H1 (cell line): ENCODE measurements at regions not wholly inside any gene's neighbourhood (a gene's known extent, or its start where the extent isn't known, plus 50 kb on each side); places are given as distances from the start of the nearest gene placed in this dataset.

Experiments
- CTCF ChIA-PET: fragments of 300-600 bp; sonication (Branson Sonifier 250); formaldehyde crosslinking; loops from one replicate; lab custom pipeline; 2021; ENCODE audit not compliant: partially characterized antibody; lab: Charles Lee
- POLR2A ChIA-PET: fragments of 300-600 bp; sonication (Branson Sonifier 250); formaldehyde crosslinking; loops from one replicate; lab custom pipeline; 2021; ENCODE audit warnings: inconsistent platforms; ENCODE audit not compliant: partially characterized antibody; lab: Charles Lee
- DNase-seq, 2 experiments: peaks; one replicate each; pipeline versions ENCODE4 v3.0.0 to v3.0.0-alpha.2; 2010 to 2022; ENCODE audit warnings: low spot score in 2 of 2, low read depth in 1 of 2, mixed read lengths in 1 of 2
- FAIRE-seq: peaks from 2 replicates; lab custom pipeline; 2011; peaks lifted over from hg19 to GRCh38; lab: Jason Lieb, UNC
- H2AFZ ChIP-seq: 2 replicates; pipeline ENCODE4 v1.8.1; 2012; ENCODE audit warnings: low read length, inconsistent platforms
- H2AK5ac ChIP-seq: 2 replicates; pipeline ENCODE4 v1.6.1; 2013; ENCODE audit warnings: low read depth, low read length
- H2BK120ac ChIP-seq: replicated peaks from 2 replicates; pipeline ENCODE3; 2013; ENCODE audit warnings: low read depth, low read length, inconsistent platforms
- H2BK12ac ChIP-seq: 2 replicates; pipeline ENCODE4 v1.6.1; 2013; ENCODE audit warnings: low read depth, low read length
- H2BK15ac ChIP-seq: 2 replicates; pipeline ENCODE4 v1.6.1; 2013; ENCODE audit warnings: low read length
- H2BK20ac ChIP-seq: 2 replicates; pipeline ENCODE4 v1.6.1; 2013; ENCODE audit warnings: low read length
- H2BK5ac ChIP-seq: 2 replicates; pipeline ENCODE4 v1.6.1; 2013; ENCODE audit warnings: low read depth, low read length
- H3K14ac ChIP-seq: 2 replicates; pipeline ENCODE4 v1.6.1; 2013; ENCODE audit warnings: inconsistent platforms; ENCODE audit not compliant: insufficient read length
- H3K18ac ChIP-seq: 2 replicates; pipeline ENCODE4 v1.6.1; 2013; ENCODE audit warnings: low read length; ENCODE audit errors: extremely low read depth
- H3K23ac ChIP-seq: 2 replicates; pipeline ENCODE4 v1.6.1; 2013; ENCODE audit warnings: inconsistent platforms; ENCODE audit not compliant: insufficient read length
- H3K23me2 ChIP-seq: 2 replicates; pipeline ENCODE4 v1.6.1; 2013; ENCODE audit warnings: low read depth, low read length
- H3K27ac ChIP-seq: 2 replicates; pipeline ENCODE4 v1.6.1; 2011; ENCODE audit warnings: low read depth, low read length, inconsistent platforms
- H3K27me3 ChIP-seq, 4 experiments: replicated peaks in 1 of 4; 1 replicate in 1 of 4; 2 replicates in 3 of 4; pipeline versions ENCODE4 v1.6.1 to v1.8.1; 2011 to 2013; ENCODE audit warnings: low read length in 3 of 4, mild to moderate bottlenecking in 3 of 4, inconsistent platforms in 2 of 4, mixed read lengths in 2 of 4, moderate library complexity in 1 of 4; ENCODE audit not compliant: control insufficient read depth in 3 of 4, insufficient read depth in 3 of 4; ENCODE audit errors: extremely low read depth in 1 of 4
- H3K36me3 ChIP-seq, 4 experiments: 2 replicates each; pipeline versions ENCODE4 v1.6.1 to v1.8.1; 2011 to 2013; ENCODE audit warnings: mild to moderate bottlenecking in 4 of 4, low read length in 3 of 4, moderate library complexity in 2 of 4, control low read depth in 1 of 4, inconsistent platforms in 1 of 4; ENCODE audit not compliant: insufficient read depth in 4 of 4, control insufficient read depth in 2 of 4
- H3K4ac ChIP-seq: replicated peaks from 2 replicates; pipeline ENCODE3; 2013; ENCODE audit warnings: low read length, low read depth, mixed read lengths, inconsistent platforms; ENCODE audit not compliant: insufficient read length
- H3K4me1 ChIP-seq, 4 experiments: replicated peaks in 1 of 4; 1 replicate in 1 of 4; 2 replicates in 3 of 4; pipeline versions ENCODE4 v1.6.1 to v1.8.1; 2011 to 2013; ENCODE audit warnings: low read length in 3 of 4, inconsistent platforms in 2 of 4, mixed read lengths in 1 of 4; ENCODE audit not compliant: insufficient read depth in 4 of 4, control insufficient read depth in 3 of 4
- H3K4me2 ChIP-seq, 2 experiments: 2 replicates each; pipeline versions ENCODE4 v1.6.1 to v1.8.1; 2011 to 2013; ENCODE audit warnings: low read depth in 2 of 2, low read length in 2 of 2, control low read depth in 1 of 2, inconsistent platforms in 1 of 2, mild to moderate bottlenecking in 1 of 2; ENCODE audit not compliant: insufficient read depth in 1 of 2
- H3K4me3 ChIP-seq, 4 experiments: fragments of 200-600, 300-600 bp in 1 of 4; sonication (generic), shearing (Covaris generic), sonication (Bioruptor Twin) in 1 of 4; 2 replicates each; pipeline versions ENCODE4 v1.5.1 to v1.8.1; 2011 to 2016; ENCODE audit warnings: low read length in 4 of 4, low read depth in 3 of 4, control low read depth in 2 of 4, inconsistent platforms in 2 of 4, mild to moderate bottlenecking in 2 of 4, mixed read lengths in 1 of 4, moderate library complexity in 1 of 4; ENCODE audit not compliant: insufficient read depth in 2 of 4; ENCODE audit errors: extremely low read depth in 1 of 4
- H3K56ac ChIP-seq: replicated peaks from 2 replicates; pipeline ENCODE3; 2013; ENCODE audit warnings: low read depth, mild to moderate bottlenecking, mixed read lengths, low read length, inconsistent platforms; ENCODE audit not compliant: insufficient read length
- H3K79me1 ChIP-seq: 2 replicates; pipeline ENCODE4 v1.6.1; 2013; ENCODE audit warnings: low read depth, low read length, control low read depth
- H3K79me2 ChIP-seq, 2 experiments: 2 replicates each; pipeline versions ENCODE4 v1.6.1 to v1.8.1; 2012 to 2013; ENCODE audit warnings: low read length in 2 of 2, mild to moderate bottlenecking in 2 of 2, inconsistent platforms in 1 of 2; ENCODE audit not compliant: insufficient read depth in 2 of 2, control insufficient read depth in 1 of 2
- H3K9ac ChIP-seq, 4 experiments: replicated peaks in 1 of 4; 1 replicate in 1 of 4; 2 replicates in 3 of 4; pipeline versions ENCODE4 v1.6.1 to v1.8.1; 2011 to 2013; ENCODE audit warnings: low read depth in 3 of 4, low read length in 3 of 4, control low read depth in 2 of 4, mild to moderate bottlenecking in 2 of 4, moderate library complexity in 2 of 4, inconsistent platforms in 1 of 4; ENCODE audit errors: extremely low read depth in 1 of 4
- H3K9me3 ChIP-seq, 2 experiments: 2 replicates each; pipeline versions ENCODE4 v1.6.1 to v1.8.1; 2012 to 2013; ENCODE audit warnings: mild to moderate bottlenecking in 2 of 2, moderate library complexity in 2 of 2, control low read depth in 1 of 2, inconsistent platforms in 1 of 2, low read depth in 1 of 2, low read length in 1 of 2, mixed read lengths in 1 of 2; ENCODE audit not compliant: insufficient read depth in 2 of 2
- H4K20me1 ChIP-seq, 2 experiments: replicated peaks in 1 of 2; 2 replicates each; pipeline versions ENCODE3 to v1.8.1; 2011 to 2013; ENCODE audit warnings: inconsistent platforms in 2 of 2, low read length in 2 of 2, mild to moderate bottlenecking in 1 of 2; ENCODE audit not compliant: insufficient read depth in 2 of 2, control insufficient read depth in 1 of 2
- H4K5ac ChIP-seq: 2 replicates; pipeline ENCODE4 v1.6.1; 2013; ENCODE audit warnings: low read length, low read depth, mixed read lengths, inconsistent platforms; ENCODE audit not compliant: insufficient read length
- H4K8ac ChIP-seq: 2 replicates; pipeline ENCODE4 v1.8.0; 2013; ENCODE audit warnings: mild to moderate bottlenecking, moderate library complexity, low read length, inconsistent platforms; ENCODE audit not compliant: insufficient read depth; ENCODE audit errors: extremely low read depth
- H4K91ac ChIP-seq: replicated peaks from 2 replicates; pipeline ENCODE3; 2013; ENCODE audit warnings: low read length, mixed read lengths, inconsistent platforms; ENCODE audit not compliant: insufficient read length
- CTCF ChIP-seq, 3 experiments: IDR thresholded peaks; 1 replicate in 2 of 3; 2 replicates in 1 of 3; pipeline versions ENCODE4 v1.5.1 to v1.6.1; 2011; ENCODE audit warnings: low read length in 3 of 3, mild to moderate bottlenecking in 3 of 3, inconsistent platforms in 2 of 3, low read depth in 1 of 3, moderate library complexity in 1 of 3; ENCODE audit not compliant: insufficient read depth in 1 of 3; ENCODE audit errors: control extremely low read depth in 1 of 3
- GABPA ChIP-seq: IDR thresholded peaks from 2 replicates; pipeline ENCODE4 v1.6.1; 2011; ENCODE audit warnings: mild to moderate bottlenecking, low read length, moderate library complexity, borderline replicate concordance; ENCODE audit not compliant: insufficient read depth
- POU5F1 ChIP-seq: IDR thresholded peaks from 2 replicates; pipeline ENCODE4 v1.6.1; 2011; ENCODE audit warnings: low read depth, mild to moderate bottlenecking, low read length, moderate library complexity
- RBBP5 ChIP-seq: IDR thresholded peaks from 2 replicates; pipeline ENCODE4 v1.7.1; 2012; ENCODE audit warnings: low read depth, mild to moderate bottlenecking, inconsistent platforms, low read length, moderate library complexity, borderline replicate concordance
- RXRA ChIP-seq: IDR thresholded peaks from 2 replicates; pipeline ENCODE4 v1.6.1; 2011; ENCODE audit warnings: low read depth, mild to moderate bottlenecking, low read length, moderate library complexity; ENCODE audit not compliant: insufficient read depth
- SAP30 ChIP-seq: fragments of 300-600 bp; sonication (generic); IDR thresholded peaks from 2 replicates; pipeline ENCODE4 v1.7.1; 2012; ENCODE audit warnings: low read length, moderate library complexity, mild to moderate bottlenecking, inconsistent platforms; ENCODE audit not compliant: insufficient read depth, insufficient replicate concordance
- SIN3A ChIP-seq, 2 experiments: IDR thresholded peaks in 1 of 2; conservative IDR thresholded peaks in 1 of 2; 2 replicates each; pipeline ENCODE4 v1.6.1; 2011 to 2012; ENCODE audit warnings: low read length in 2 of 2, improper control_type of control experiment in 1 of 2, low read depth in 1 of 2, mild to moderate bottlenecking in 1 of 2
- SP2 ChIP-seq: IDR thresholded peaks from 2 replicates; pipeline ENCODE4 v1.6.1; 2012; ENCODE audit warnings: mild to moderate bottlenecking, low read length, inconsistent platforms
- SUZ12 ChIP-seq: fragments of 200-600 bp; sonication (generic); IDR thresholded peaks from 2 replicates; pipeline ENCODE4 v1.6.1; 2012; ENCODE audit warnings: mild to moderate bottlenecking, inconsistent platforms, low read length, moderate library complexity, mixed read lengths
- TCF12 ChIP-seq: IDR thresholded peaks from 2 replicates; pipeline ENCODE4 v1.6.1; 2011; ENCODE audit warnings: low read depth, mild to moderate bottlenecking, low read length
- ZNF274 ChIP-seq: IDR thresholded peaks from 2 replicates; pipeline ENCODE4 v1.7.0; 2012; ENCODE audit warnings: low read length, borderline replicate concordance; ENCODE audit errors: extremely low read depth
- WGBS, 2 experiments: shearing (Covaris generic) in 1 of 2; methylation state at CpG; one replicate each; pipeline versions ENCODE4 v1.1.6 to v1.1.7; 2013 to 2015; ENCODE audit warnings: low lambda C conversion rate in 2 of 2, mixed read lengths in 2 of 2, inconsistent platforms in 1 of 2, low coverage in 1 of 2, missing lambda C conversion rate in 1 of 2; ENCODE audit not compliant: insufficient replicate concordance in 2 of 2, insufficient coverage in 1 of 2, insufficient read length in 1 of 2; ENCODE audit errors: extremely low coverage in 1 of 2, missing lambda C conversion rate in 1 of 2; 5-methylcytosine and 5-hydroxymethylcytosine counted together

GRCh38 chr13:38630780-38631179 lies 56.1 kb upstream of the FREM2 start:
- no peak for FAIRE-seq
- Histone ChIP-seq H3K4me2 (no peak overlapping the region), H3K4me1 (no peaks in the 10 kb centered on the region; a peak in 2 of 7 replicates), H4K91ac (no peak overlapping the region), H3K18ac (no peak overlapping the region), H2AFZ (no peak overlapping the region), H3K36me3 (no peaks in the 10 kb centered on the region), H3K14ac (no peak overlapping the region), H3K79me1 (no peaks in the 10 kb centered on the region), H3K23me2 (no peaks in the 10 kb centered on the region), H2BK5ac (no peak overlapping the region), H2AK5ac (no peak overlapping the region), H2BK15ac (no peak overlapping the region), H3K23ac (no peak overlapping the region), H3K4ac (no peak overlapping the region), H4K5ac (no peak overlapping the region), H2BK120ac (no peak overlapping the region), H3K4me3 (no peak overlapping the region), H2BK12ac (no peak overlapping the region), H3K56ac (no peak overlapping the region), H3K9ac (no peak overlapping the region), H3K27me3 (no peaks in the 10 kb centered on the region), H3K79me2 (no peaks in the 10 kb centered on the region), H4K8ac (no peak overlapping the region), H2BK20ac (no peak overlapping the region), H4K20me1 (no peaks in the 10 kb centered on the region), H3K9me3 (no peaks in the 10 kb centered on the region), H3K27ac (no peak overlapping the region)
- ChIA-PET POLR2A (no interaction called here), CTCF (no interaction called here)
- no peak for TF ChIP-seq POU5F1
- TF ChIP-seq GABPA: no peak
- TF ChIP-seq SUZ12: no peak
- TF ChIP-seq RBBP5: no peak
- TF ChIP-seq CTCF (IDR thresholded peaks at IDR 0.05; ENCODE audit: control extremely low read depth in 1 of 3, insufficient read depth in 1 of 3, low read depth in 1 of 3, low read length in 3 of 3): no peak
- no peak for TF ChIP-seq TCF12
- no peak for TF ChIP-seq SAP30
- no peak for TF ChIP-seq SP2
- no peak for TF ChIP-seq ZNF274
- TF ChIP-seq RXRA: no peak
- no peak for TF ChIP-seq SIN3A (conservative IDR thresholded peaks at IDR 0.05 in 1 of 2, IDR thresholded peaks at IDR 0.05 in 1 of 2; ENCODE audit: low read depth in 1 of 2, low read length in 2 of 2)
- DNase-seq: no peak
- WGBS, 2 experiments: 92% methylated on average over 4 of the region's 4 CpGs; no CpG with 5 or more reads in 1 of the 2 experiments
